ENCODE measurements at regions not wholly inside any gene's neighbourhood (a gene's known extent, or its start where the extent isn't known, plus 50 kb on each side); places are given as distances from the start of the nearest gene placed in this dataset.

DNA sequence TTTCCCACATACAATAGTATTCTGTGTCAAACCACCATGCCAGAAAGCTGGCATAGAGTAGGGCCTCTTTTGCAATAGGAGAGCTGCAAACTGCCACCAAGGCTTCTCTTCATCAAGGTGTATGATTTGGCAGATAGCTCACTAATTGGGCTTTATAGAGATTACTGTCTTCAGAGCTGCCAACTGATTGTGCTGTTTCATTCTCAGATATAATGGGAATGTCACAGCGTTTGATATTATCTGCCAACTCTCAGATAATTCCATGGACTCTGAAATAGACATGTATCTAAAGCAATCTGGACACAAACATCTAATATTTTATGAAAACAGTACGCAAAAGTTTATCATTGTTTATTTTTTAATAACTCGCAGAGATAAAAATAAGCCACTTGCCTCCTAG, 1289.1 kb downstream of the STIM2 start:
- DNase-seq (no peak), ATAC-seq (no peak)
- intact Hi-C loops (cut with DNase I): no loop called here
- Histone ChIP-seq H3K4me1 (ENCODE audit: control insufficient read depth, insufficient read depth, low read length) (no peaks in the 10 kb centered on the region), H3K27ac (ENCODE audit: low read length) (no peak overlapping the region), H3K4me3 (ENCODE audit: low read length) (no peak overlapping the region), H3K9me3 (ENCODE audit: control insufficient read depth, low read length) (no peaks in the 10 kb centered on the region), H3K27me3 (ENCODE audit: control insufficient read depth, insufficient read depth) (no peaks in the 10 kb centered on the region)
- 64% methylated on average over 3 of the region's 3 CpGs for WGBS

DNA sequence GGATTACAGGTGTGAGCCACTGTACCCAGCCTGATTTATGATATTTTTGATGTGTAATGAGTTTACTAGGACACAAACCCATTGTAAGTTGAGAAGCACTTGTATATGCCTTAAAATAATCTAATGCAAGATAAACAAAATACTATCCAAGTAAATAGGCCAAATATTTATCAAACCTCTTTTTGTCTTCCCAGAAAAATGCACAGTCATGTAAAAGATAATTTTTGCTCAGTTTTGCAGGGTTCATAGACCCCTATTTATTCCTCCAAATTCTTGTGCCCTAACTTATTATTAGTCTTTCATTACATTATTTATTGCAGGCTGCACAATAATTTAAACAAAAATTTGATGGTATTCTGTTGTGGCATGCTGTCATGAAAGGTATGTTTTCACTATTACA, 1290.7 kb downstream of the STIM2 start:
- no peak for DNase-seq
- no peaks in the 10 kb centered on the region for H3K4me1 ChIP-seq (ENCODE audit: control insufficient read depth, insufficient read depth, low read length)
- no peak overlapping the region for H3K4me3 ChIP-seq (ENCODE audit: low read length)
- intact Hi-C loops (cut with DNase I): no loop called here
- H3K9me3 ChIP-seq (ENCODE audit: control insufficient read depth, low read length): no peaks in the 10 kb centered on the region
- H3K27ac ChIP-seq (ENCODE audit: low read length): no peak overlapping the region
- ATAC-seq: no peak
- no peaks in the 10 kb centered on the region for H3K27me3 ChIP-seq (ENCODE audit: control insufficient read depth, insufficient read depth)

DNA sequence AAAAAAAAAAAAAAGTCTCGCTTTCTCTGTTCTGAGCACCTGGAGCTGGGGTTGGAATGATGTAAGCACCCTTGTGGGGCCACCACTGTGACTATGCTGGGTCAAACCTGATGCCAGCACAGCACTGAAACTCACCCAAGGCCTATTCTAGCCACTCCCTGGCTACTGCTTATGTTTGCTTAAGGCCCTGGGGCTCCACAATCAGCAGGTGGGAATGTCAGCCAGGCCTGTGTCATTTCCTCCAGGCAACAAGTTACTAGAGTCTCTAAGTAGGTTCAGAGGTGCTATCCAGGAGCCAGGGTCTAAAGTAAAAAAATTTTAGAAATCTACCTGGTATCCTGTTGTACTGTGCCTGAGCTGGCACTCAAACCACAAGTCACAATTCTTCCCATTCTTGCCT, 1306.8 kb downstream of the STIM2 start:
- intact Hi-C loops (cut with DNase I): no loop called here
- 93% methylated on average over 1 of the region's 1 CpG for WGBS
- no peak for ATAC-seq

DNA sequence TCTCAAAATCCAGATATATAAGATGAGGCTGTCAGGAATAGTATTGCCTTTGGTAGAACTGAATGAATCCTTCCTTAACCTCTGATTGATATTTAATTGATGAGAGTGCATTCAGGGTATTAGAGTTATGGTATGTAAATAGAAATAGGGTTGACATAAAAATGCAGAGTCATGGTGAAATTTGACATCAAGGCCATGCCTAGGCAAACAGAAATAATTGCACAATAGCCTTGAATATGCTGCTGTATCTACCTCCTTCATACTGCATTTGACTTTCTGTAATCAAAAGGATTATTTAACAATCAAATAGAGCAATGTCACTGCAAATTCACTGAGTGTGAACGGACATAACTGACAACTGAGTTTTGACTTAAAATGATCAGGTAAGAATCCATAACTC, 1316.3 kb downstream of the STIM2 start:
- no peaks in the 10 kb centered on the region for H3K27me3 ChIP-seq (ENCODE audit: control insufficient read depth, insufficient read depth)
- DNase-seq: no peak
- WGBS: 90% methylated on average over 1 of the region's 1 CpG
- H3K4me3 ChIP-seq (ENCODE audit: low read length): no peak overlapping the region
- H3K4me1 ChIP-seq (ENCODE audit: control insufficient read depth, insufficient read depth, low read length): no peaks in the 10 kb centered on the region
- ATAC-seq: no peak
- intact Hi-C loops (cut with DNase I): no loop called here
- no peaks in the 10 kb centered on the region for H3K9me3 ChIP-seq (ENCODE audit: control insufficient read depth, low read length)
- no peak overlapping the region for H3K27ac ChIP-seq (ENCODE audit: low read length)

More for the DNA sequence above, 1306.8 kb downstream of the STIM2 start:
- Histone ChIP-seq H3K27ac (ENCODE audit: low read length) (no peak overlapping the region), H3K4me1 (ENCODE audit: control insufficient read depth, insufficient read depth, low read length) (no peaks in the 10 kb centered on the region), H3K4me3 (ENCODE audit: low read length) (no peak overlapping the region), H3K9me3 (ENCODE audit: control insufficient read depth, low read length) (no peaks in the 10 kb centered on the region), H3K27me3 (ENCODE audit: control insufficient read depth, insufficient read depth) (no peaks in the 10 kb centered on the region)
- DNase-seq: no peak

DNA sequence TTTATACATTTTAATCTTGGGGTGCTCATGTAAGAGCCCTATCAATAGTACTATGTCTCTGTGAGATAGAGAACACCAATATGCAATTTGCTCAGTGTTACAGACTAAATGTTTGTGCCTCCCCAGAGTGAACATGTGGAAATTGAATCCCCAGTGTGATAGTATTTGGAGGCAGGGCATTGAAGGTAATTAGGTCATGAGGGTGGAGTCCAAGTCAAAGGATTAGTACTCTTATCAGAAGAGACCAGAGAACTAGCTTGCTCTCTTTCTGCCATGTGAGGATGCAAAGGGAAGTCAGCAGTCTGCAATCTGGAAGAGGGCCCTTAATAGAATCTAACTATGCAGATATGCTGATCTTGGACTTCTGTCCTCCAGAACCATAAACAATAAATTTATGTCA, 1317.0 kb downstream of the STIM2 start:
- Histone ChIP-seq H3K9me3 (ENCODE audit: control insufficient read depth, low read length) (no peaks in the 10 kb centered on the region), H3K4me3 (ENCODE audit: low read length) (no peak overlapping the region), H3K27ac (ENCODE audit: low read length) (no peak overlapping the region), H3K4me1 (ENCODE audit: control insufficient read depth, insufficient read depth, low read length) (no peaks in the 10 kb centered on the region), H3K27me3 (ENCODE audit: control insufficient read depth, insufficient read depth) (no peaks in the 10 kb centered on the region)
- intact Hi-C loops (cut with DNase I): no loop called here
- no peak for DNase-seq
- ATAC-seq: no peak

DNA sequence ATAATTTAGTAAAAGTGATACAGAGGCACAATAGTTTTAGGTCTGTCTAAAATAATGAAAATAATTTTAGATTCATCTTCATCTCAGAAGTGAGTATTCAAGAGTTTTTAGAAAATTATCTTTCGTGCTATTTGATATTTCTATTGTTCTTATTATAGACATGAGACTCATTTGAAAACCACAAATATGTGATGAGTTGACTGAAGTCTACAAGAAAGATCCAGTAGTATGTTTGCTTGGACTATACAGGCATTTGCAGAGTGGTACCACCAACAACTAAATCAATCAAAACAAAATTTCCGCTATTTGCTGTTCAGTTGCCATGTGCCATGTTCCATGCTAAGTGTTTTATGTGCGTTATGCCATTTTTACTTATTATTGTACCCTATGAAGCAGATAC, 1318.5 kb downstream of the STIM2 start:
- no peaks in the 10 kb centered on the region for H3K9me3 ChIP-seq (ENCODE audit: control insufficient read depth, low read length)
- no peaks in the 10 kb centered on the region for H3K27me3 ChIP-seq (ENCODE audit: control insufficient read depth, insufficient read depth)
- intact Hi-C loops (cut with DNase I): no loop called here
- H3K4me3 ChIP-seq (ENCODE audit: low read length): no peak overlapping the region
- H3K4me1 ChIP-seq (ENCODE audit: control insufficient read depth, insufficient read depth, low read length): no peaks in the 10 kb centered on the region
- ATAC-seq (no peak), DNase-seq (no peak)
- no peak overlapping the region for H3K27ac ChIP-seq (ENCODE audit: low read length)
- WGBS: 84% methylated on average over 3 of the region's 3 CpGs

DNA sequence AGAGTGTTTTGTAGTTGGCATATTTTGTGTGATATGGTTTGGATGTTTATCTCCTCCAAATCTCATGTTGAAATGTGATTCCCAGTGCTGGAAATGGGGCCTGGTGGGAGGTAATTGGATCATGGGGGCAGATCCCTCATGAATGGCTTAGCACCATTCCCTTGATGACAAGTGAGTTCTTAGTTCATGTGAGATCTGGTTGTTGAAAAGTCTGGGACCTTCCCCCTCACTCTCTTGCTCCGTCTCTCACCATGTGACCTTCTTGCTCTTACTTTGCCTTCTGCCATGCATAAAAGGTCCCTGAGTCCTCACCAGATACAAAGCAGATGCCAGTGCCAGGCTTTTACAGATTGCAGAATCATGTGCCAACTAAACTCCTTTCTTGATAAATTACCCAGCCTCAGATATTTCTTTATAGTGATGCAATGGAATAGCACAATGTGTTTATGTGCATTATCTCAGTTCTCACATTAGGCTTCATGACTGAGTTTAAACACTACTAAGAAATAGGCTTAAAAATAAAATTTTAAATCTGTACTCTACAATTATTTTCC, 1348.8 kb downstream of the STIM2 start:
- intact Hi-C loops (cut with DNase I): no loop called here
- ATAC-seq (no peak), DNase-seq (no peak)
- WGBS: 37% methylated on average over 1 of the region's 1 CpG
- no peak overlapping the region for H3K4me3 ChIP-seq (ENCODE audit: low read length)
- H3K27me3 ChIP-seq (ENCODE audit: control insufficient read depth, insufficient read depth): no peaks in the 10 kb centered on the region
- H3K4me1 ChIP-seq (ENCODE audit: control insufficient read depth, insufficient read depth, low read length): no peaks in the 10 kb centered on the region
- no peak overlapping the region for H3K27ac ChIP-seq (ENCODE audit: low read length)
- H3K9me3 ChIP-seq (ENCODE audit: control insufficient read depth, low read length): no peaks in the 10 kb centered on the region

DNA sequence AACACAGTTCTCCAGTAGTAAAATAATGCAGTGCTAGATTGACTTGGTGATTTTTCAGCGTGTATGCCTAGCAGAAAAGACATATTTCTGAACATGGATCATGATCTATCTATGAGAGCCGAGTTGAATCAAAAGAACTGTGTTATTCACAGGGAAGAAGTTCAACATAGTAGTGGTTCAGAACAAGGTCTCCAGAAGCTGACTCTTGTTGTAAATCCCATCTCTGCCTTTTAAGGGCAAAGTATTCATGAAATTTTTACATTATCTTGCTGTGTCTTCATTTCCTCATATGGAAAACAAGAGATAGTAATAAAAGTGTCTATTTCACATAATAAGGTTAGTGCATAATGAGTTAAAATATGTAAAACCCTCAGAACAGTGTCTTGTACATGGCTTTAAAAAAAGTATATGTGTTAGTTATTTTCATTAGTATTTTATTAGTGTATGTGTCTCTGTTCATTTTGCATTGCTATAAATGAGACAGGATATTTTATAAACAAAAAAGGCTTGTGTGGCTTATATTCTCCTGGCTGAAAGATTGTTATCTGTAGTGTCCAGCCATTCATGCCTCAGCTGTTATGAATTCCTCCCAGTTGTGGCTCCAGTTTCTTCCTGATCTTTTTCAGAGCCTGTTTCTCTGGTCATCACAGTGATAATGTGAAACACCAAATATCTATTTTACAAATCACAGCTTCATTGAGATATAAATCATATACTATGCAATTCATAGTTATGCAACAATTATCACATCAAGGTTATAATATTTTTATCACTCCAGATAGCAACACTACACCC, 1351.2 kb downstream of the STIM2 start:
- WGBS: 48% methylated on average over 2 of the region's 2 CpGs
- no peak overlapping the region for H3K4me3 ChIP-seq (ENCODE audit: low read length)
- H3K27ac ChIP-seq (ENCODE audit: low read length): no peak overlapping the region
- ATAC-seq (no peak), DNase-seq (no peak)
- intact Hi-C loops (cut with DNase I): no loop called here
- H3K27me3 ChIP-seq (ENCODE audit: control insufficient read depth, insufficient read depth): no peaks in the 10 kb centered on the region
- H3K9me3 ChIP-seq (ENCODE audit: control insufficient read depth, low read length): no peaks in the 10 kb centered on the region
- H3K4me1 ChIP-seq (ENCODE audit: control insufficient read depth, insufficient read depth, low read length): no peaks in the 10 kb centered on the region

DNA sequence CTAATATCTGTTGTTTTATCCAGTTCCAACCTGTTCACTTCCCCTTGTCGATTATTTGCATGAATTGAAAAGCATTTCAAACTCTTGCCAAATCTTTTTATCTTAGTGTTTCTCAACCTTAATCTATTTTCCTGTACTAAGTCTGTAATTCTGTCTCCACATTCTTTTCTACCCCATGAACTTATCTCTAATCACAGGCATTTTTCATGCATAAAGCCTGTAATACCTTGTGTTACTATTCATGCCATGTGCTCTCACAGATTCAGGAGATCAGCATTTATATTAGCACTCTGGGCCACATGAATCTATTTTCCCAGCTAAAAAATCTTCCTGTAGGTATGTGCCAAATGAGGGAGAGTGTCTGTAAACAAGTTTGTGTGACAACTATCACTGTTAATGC, 1360.9 kb downstream of the STIM2 start:
- no peaks in the 10 kb centered on the region for H3K27me3 ChIP-seq (ENCODE audit: control insufficient read depth, insufficient read depth)
- H3K4me1 ChIP-seq (ENCODE audit: control insufficient read depth, insufficient read depth, low read length): no peaks in the 10 kb centered on the region
- H3K27ac ChIP-seq (ENCODE audit: low read length): no peak overlapping the region
- no peak overlapping the region for H3K4me3 ChIP-seq (ENCODE audit: low read length)
- WGBS: 45% methylated on average over 1 of the region's 1 CpG
- H3K9me3 ChIP-seq (ENCODE audit: control insufficient read depth, low read length): no peaks in the 10 kb centered on the region
- ATAC-seq (no peak), DNase-seq (no peak)
- intact Hi-C loops (cut with DNase I): no loop called here

DNA sequence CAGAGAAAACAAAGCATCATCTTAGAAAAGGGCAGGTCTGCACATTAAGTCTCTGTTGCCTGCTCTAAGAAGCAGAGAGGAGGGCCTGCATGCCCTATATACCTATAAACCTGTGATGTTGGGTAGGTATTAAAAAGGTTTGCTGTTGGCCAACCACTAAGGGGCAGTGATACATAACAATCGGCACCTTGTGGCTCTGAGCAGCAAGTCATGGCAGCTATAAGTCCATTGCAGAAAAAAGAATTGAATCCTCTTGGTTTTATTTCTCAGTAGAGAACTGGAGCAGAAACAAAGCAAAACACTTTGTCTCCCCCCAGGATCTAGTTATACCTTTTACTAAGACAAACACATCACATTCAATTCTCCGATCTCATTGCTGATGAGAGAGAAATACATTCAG, 1364.4 kb downstream of the STIM2 start:
- ATAC-seq: no peak
- H3K9me3 ChIP-seq (ENCODE audit: control insufficient read depth, low read length): no peaks in the 10 kb centered on the region
- no peak overlapping the region for H3K27ac ChIP-seq (ENCODE audit: low read length)
- 68% methylated on average over 2 of the region's 2 CpGs for WGBS
- no peak for DNase-seq
- H3K4me3 ChIP-seq (ENCODE audit: low read length): no peak overlapping the region
- no peaks in the 10 kb centered on the region for H3K4me1 ChIP-seq (ENCODE audit: control insufficient read depth, insufficient read depth, low read length)
- intact Hi-C loops (cut with DNase I): no loop called here
- H3K27me3 ChIP-seq (ENCODE audit: control insufficient read depth, insufficient read depth): no peaks in the 10 kb centered on the region

DNA sequence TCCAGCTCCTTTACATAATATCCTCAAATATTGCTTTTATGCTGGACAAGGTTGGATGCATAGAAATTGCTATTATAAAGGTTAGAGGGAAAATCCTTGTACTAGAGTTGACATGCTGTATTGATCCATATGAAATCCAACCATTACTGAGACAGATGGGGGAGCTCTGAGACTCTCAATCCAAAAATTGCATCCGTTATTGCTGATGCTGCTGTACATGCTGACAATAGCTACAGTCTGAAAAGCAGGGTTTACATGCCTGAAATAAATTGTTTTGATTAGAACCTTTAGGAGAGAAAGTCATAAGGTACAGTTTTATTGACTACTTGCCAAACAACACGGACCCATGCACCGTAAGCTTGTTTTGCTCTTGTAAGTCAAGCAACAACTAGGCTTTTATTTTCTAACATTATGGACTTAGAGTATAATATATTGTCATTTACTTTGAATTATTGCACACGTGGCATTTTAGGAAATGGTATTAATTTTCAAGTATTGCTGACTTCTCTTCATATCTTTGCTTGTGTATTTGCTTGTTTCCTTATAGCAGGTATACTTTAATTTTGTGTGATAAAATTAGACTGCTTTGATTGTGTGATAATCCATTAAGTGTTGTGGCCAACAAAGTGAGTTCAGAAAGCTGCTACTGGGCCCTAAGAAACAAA, 1365.2 kb downstream of the STIM2 start:
- Histone ChIP-seq H3K27me3 (ENCODE audit: control insufficient read depth, insufficient read depth) (no peaks in the 10 kb centered on the region), H3K9me3 (ENCODE audit: control insufficient read depth, low read length) (no peaks in the 10 kb centered on the region), H3K4me1 (ENCODE audit: control insufficient read depth, insufficient read depth, low read length) (no peaks in the 10 kb centered on the region), H3K4me3 (ENCODE audit: low read length) (no peak overlapping the region), H3K27ac (ENCODE audit: low read length) (no peak overlapping the region)
- intact Hi-C loops (cut with DNase I): no loop called here
- 56% methylated on average over 4 of the region's 4 CpGs for WGBS
- DNase-seq (no peak), ATAC-seq (no peak)
